GM12875 (cell line): ENCODE measurements at regions not wholly inside any gene's neighbourhood (a gene's known extent, or its start where the extent isn't known, plus 50 kb on each side); places are given as distances from the start of the nearest gene placed in this dataset.
A peak's percentile ranks its signal among the peaks of the same experiment; 100 is the strongest.
"Not testable (repeated sequence)": the region's sequence is repeated elsewhere in the genome, so short reads cannot be mapped to it uniquely, and the experiment has no call there.

Experiments
- H3K4me3 ChIP-seq: one replicate; pipeline ENCODE4 v1.5.1; 2011; ENCODE audit warnings: low read depth, low read length, control low read depth
- CTCF ChIP-seq: IDR thresholded peaks from 2 replicates; pipeline ENCODE4 v1.5.1; 2011; ENCODE audit warnings: low read depth, mild to moderate bottlenecking, control low read depth, inconsistent platforms, low read length, moderate library complexity, borderline replicate concordance; ENCODE audit not compliant: insufficient read depth

GRCh38 chr10:25745976-25746375 is 188.1 kb upstream of the MYO3A start:
- no peak for TF ChIP-seq CTCF
- H3K4me3 ChIP-seq = no peak overlapping the region

- no peak overlapping the region for H3K4me3 ChIP-seq
- TF ChIP-seq CTCF = no peak
Observed at GRCh38 chr10:25747084-25747483, 186.9 kb upstream of the MYO3A start.

- H3K4me3 ChIP-seq = no peak overlapping the region
- TF ChIP-seq CTCF = no peak
Observed at GRCh38 chr10:25748509-25748908, 185.5 kb upstream of the MYO3A start.

GRCh38 chr10:25753776-25754175 is 180.3 kb upstream of the MYO3A start:
- H3K4me3 ChIP-seq = no peak overlapping the region
- TF ChIP-seq CTCF = no peak

GRCh38 chr10:25755874-25756273 is 178.2 kb upstream of the MYO3A start:
- not testable (repeated sequence) for H3K4me3 ChIP-seq

GRCh38 chr10:25756784-25757183 is 177.2 kb upstream of the MYO3A start:
- H3K4me3 ChIP-seq = no peak overlapping the region
- no peak for TF ChIP-seq CTCF

GRCh38 chr10:25758041-25758457 is 176.0 kb upstream of the MYO3A start:
- peak; percentile 41; the same call in 1 of the 2 replicates for TF ChIP-seq CTCF
- H3K4me3 ChIP-seq = no peak overlapping the region

GRCh38 chr10:25758511-25758910 is 175.5 kb upstream of the MYO3A start:
- no peak overlapping the region for H3K4me3 ChIP-seq
- no peak for TF ChIP-seq CTCF
